ENCODE measurements at regions not wholly inside any gene's neighbourhood (a gene's known extent, or its start where the extent isn't known, plus 50 kb on each side); places are given as distances from the start of the nearest gene placed in this dataset.

GRCh38 chr10:78210976-78211375 lies 177.3 kb downstream of the RPS24 start:
- no peak for TF ChIP-seq CREB1 (IDR thresholded peaks at IDR 0.05; ENCODE audit: low read depth)
- TF ChIP-seq ZBTB7A (IDR thresholded peaks at IDR 0.05; ENCODE audit: low read depth): no peak
- no peak for TF ChIP-seq MAX (IDR thresholded peaks at IDR 0.05)
- TF ChIP-seq EP300 (IDR thresholded peaks at IDR 0.05; ENCODE audit: borderline replicate concordance): no peak
- no peak for TF ChIP-seq RAD21 (IDR thresholded peaks at IDR 0.05; ENCODE audit: low read depth)

GRCh38 chr10:78211561-78212051 lies 177.9 kb downstream of the RPS24 start:
- TF ChIP-seq TCF12 (IDR thresholded peaks at IDR 0.05; ENCODE audit: low read depth) (no peak), EP300 (IDR thresholded peaks at IDR 0.05; ENCODE audit: borderline replicate concordance) (no peak), RAD21 (IDR thresholded peaks at IDR 0.05; ENCODE audit: low read depth) (peak; percentile 88)

- no peak for TF ChIP-seq USF1 (IDR thresholded peaks at IDR 0.05)
- TF ChIP-seq TCF12 (IDR thresholded peaks at IDR 0.05; ENCODE audit: low read depth): no peak
- no peak for TF ChIP-seq RAD21 (IDR thresholded peaks at IDR 0.05; ENCODE audit: low read depth)
- no peak for TF ChIP-seq MAX (IDR thresholded peaks at IDR 0.05)
- no peak for TF ChIP-seq NFIC (IDR thresholded peaks at IDR 0.05)
- no peak for TF ChIP-seq REST (IDR thresholded peaks at IDR 0.05; ENCODE audit: low read depth)
- TF ChIP-seq CEBPB (IDR thresholded peaks at IDR 0.05): no peak
- no peak for TF ChIP-seq ZBTB7A (IDR thresholded peaks at IDR 0.05; ENCODE audit: low read depth)
- TF ChIP-seq YY1 (IDR thresholded peaks at IDR 0.05; ENCODE audit: low read depth): no peak
Measured at GRCh38 chr10:78212060-78212785, 178.6 kb downstream of the RPS24 start.

GRCh38 chr10:78212786-78213175 lies 179.1 kb downstream of the RPS24 start:
- TF ChIP-seq CREB1 (IDR thresholded peaks at IDR 0.05; ENCODE audit: low read depth): no peak

GRCh38 chr10:78214955-78215354 lies 181.3 kb downstream of the RPS24 start:
- TF ChIP-seq EP300 (IDR thresholded peaks at IDR 0.05; ENCODE audit: borderline replicate concordance) (no peak), NFIC (IDR thresholded peaks at IDR 0.05) (no peak), MAX (IDR thresholded peaks at IDR 0.05) (no peak), YY1 (IDR thresholded peaks at IDR 0.05; ENCODE audit: low read depth) (no peak), ZBTB7A (IDR thresholded peaks at IDR 0.05; ENCODE audit: low read depth) (no peak), TCF12 (IDR thresholded peaks at IDR 0.05; ENCODE audit: low read depth) (no peak)

GRCh38 chr10:78215645-78216044 lies 182.0 kb downstream of the RPS24 start:
- no peak for TF ChIP-seq ZBTB7A (IDR thresholded peaks at IDR 0.05; ENCODE audit: low read depth)
- TF ChIP-seq EGR1 (IDR thresholded peaks at IDR 0.05): no peak
- TF ChIP-seq MAX (IDR thresholded peaks at IDR 0.05): no peak
- TF ChIP-seq REST (IDR thresholded peaks at IDR 0.05; ENCODE audit: low read depth): no peak
- TF ChIP-seq TAF1 (IDR thresholded peaks at IDR 0.05; ENCODE audit: low read depth): no peak
- TF ChIP-seq USF1 (IDR thresholded peaks at IDR 0.05): no peak

- TF ChIP-seq ZBTB7A (IDR thresholded peaks at IDR 0.05; ENCODE audit: low read depth) (no peak), EP300 (IDR thresholded peaks at IDR 0.05; ENCODE audit: borderline replicate concordance) (no peak), TCF12 (IDR thresholded peaks at IDR 0.05; ENCODE audit: low read depth) (no peak), REST (IDR thresholded peaks at IDR 0.05; ENCODE audit: low read depth) (no peak), CEBPB (IDR thresholded peaks at IDR 0.05) (no peak), USF1 (IDR thresholded peaks at IDR 0.05) (no peak), FOXM1 (IDR thresholded peaks at IDR 0.05; ENCODE audit: borderline replicate concordance, low read depth) (no peak), TAF1 (IDR thresholded peaks at IDR 0.05; ENCODE audit: low read depth) (no peak), NFIC (IDR thresholded peaks at IDR 0.05) (no peak), CREB1 (IDR thresholded peaks at IDR 0.05; ENCODE audit: low read depth) (no peak), YY1 (IDR thresholded peaks at IDR 0.05; ENCODE audit: low read depth) (no peak), EGR1 (IDR thresholded peaks at IDR 0.05) (no peak), TEAD4 (IDR thresholded peaks at IDR 0.05) (no peak), RAD21 (IDR thresholded peaks at IDR 0.05; ENCODE audit: low read depth) (no peak), MAX (IDR thresholded peaks at IDR 0.05) (no peak)
Measured at GRCh38 chr10:78217336-78217735, 183.7 kb downstream of the RPS24 start.

Data from Ishikawa (cell line).